ENCODE measurements at regions not wholly inside any gene's neighbourhood (a gene's known extent, or its start where the extent isn't known, plus 50 kb on each side); places are given as distances from the start of the nearest gene placed in this dataset.

DNA sequence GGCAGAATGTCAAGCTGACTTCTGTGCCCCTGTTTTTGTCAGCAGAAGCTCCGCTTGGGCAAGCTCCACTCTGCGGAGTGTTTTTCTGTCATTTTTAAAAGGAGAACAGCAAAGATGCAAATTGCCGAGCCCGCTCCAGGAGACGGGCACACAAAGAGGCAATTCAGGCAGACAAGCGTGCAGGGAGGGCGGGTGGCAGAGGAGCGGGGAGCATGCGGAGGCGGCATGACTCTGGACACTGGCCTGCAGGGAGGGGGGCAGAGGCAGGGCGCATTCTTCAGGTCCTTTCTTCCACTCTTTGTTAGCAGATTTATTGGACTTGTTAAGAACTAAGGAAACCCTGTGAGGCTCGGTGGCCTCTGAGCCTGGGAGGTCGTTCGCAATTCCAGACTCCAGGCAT lies 187.3 kb upstream of the RMST start:
- WGBS (ENCODE audit: low lambda C conversion rate), result 63% methylated on average over 14 of the region's 14 CpGs
- Histone ChIP-seq H3K9me2 (no peaks in the 10 kb centered on the region), H3K27ac (ENCODE audit: low read depth in 2 of 2, low read length in 1 of 2) (no peak overlapping the region), H3K9ac (no peak overlapping the region), H3K9me3 (no peaks in the 10 kb centered on the region), H3K27me3 (ENCODE audit: insufficient read depth) (no peaks in the 10 kb centered on the region), H3K36me3 (replicated peaks in 1 of 2; ENCODE audit: control insufficient read depth in 1 of 2, insufficient read depth in 2 of 2, low read length in 1 of 2) (no peaks in the 10 kb centered on the region), H3K79me2 (ENCODE audit: insufficient read depth) (no peaks in the 10 kb centered on the region), H3F3A (replicated peaks; ENCODE audit: insufficient read depth) (no peaks in the 10 kb centered on the region), H3K4me2 (no peak overlapping the region), H2AFZ (ENCODE audit: low read depth) (no peak overlapping the region), H4K20me1 (ENCODE audit: insufficient read depth) (no peaks in the 10 kb centered on the region), H3K4me1 (ENCODE audit: control insufficient read depth in 1 of 2, insufficient read depth in 2 of 2, low read depth in 1 of 2, low read length in 1 of 2) (no peaks in the 10 kb centered on the region; a peak in 1 of 4 replicates), H3K4me3 (ENCODE audit: low read depth in 2 of 2, low read length in 1 of 2) (no peak overlapping the region)
- CTCF ChIA-PET, result no interaction called here
- no peak for TF ChIP-seq RAD21 (IDR thresholded peaks at IDR 0.05; ENCODE audit: low read length)
- TF ChIP-seq RCOR1 (IDR thresholded peaks at IDR 0.05; ENCODE audit: low read length), result no peak
- no peak for TF ChIP-seq MXI1 (IDR thresholded peaks at IDR 0.05; ENCODE audit: low read depth, low read length)
- TF ChIP-seq NFIC (IDR thresholded peaks at IDR 0.05; ENCODE audit: borderline replicate concordance), result no peak
- TF ChIP-seq, protein P1, sequence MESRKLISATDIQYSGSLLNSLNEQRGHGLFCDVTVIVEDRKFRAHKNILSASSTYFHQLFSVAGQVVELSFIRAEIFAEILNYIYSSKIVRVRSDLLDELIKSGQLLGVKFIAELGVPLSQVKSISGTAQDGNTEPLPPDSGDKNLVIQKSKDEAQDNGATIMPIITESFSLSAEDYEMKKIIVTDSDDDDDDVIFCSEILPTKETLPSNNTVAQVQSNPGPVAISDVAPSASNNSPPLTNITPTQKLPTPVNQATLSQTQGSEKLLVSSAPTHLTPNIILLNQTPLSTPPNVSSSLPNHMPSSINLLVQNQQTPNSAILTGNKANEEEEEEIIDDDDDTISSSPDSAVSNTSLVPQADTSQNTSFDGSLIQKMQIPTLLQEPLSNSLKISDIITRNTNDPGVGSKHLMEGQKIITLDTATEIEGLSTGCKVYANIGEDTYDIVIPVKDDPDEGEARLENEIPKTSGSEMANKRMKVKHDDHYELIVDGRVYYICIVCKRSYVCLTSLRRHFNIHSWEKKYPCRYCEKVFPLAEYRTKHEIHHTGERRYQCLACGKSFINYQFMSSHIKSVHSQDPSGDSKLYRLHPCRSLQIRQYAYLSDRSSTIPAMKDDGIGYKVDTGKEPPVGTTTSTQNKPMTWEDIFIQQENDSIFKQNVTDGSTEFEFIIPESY (IDR thresholded peaks at IDR 0.05; ENCODE audit: borderline replicate concordance, low read depth), result no peak
- TF ChIP-seq, protein P2, sequence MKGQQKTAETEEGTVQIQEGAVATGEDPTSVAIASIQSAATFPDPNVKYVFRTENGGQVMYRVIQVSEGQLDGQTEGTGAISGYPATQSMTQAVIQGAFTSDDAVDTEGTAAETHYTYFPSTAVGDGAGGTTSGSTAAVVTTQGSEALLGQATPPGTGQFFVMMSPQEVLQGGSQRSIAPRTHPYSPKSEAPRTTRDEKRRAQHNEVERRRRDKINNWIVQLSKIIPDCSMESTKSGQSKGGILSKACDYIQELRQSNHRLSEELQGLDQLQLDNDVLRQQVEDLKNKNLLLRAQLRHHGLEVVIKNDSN (IDR thresholded peaks at IDR 0.05; ENCODE audit: borderline replicate concordance, low read depth), result no peak
- TF ChIP-seq RFX5 (IDR thresholded peaks at IDR 0.05; ENCODE audit: low read length), result no peak
- TF ChIP-seq CHD2 (IDR thresholded peaks at IDR 0.05; ENCODE audit: low read length, partially characterized antibody), result no peak
- no peak for TF ChIP-seq EZH2phosphoT487 (IDR thresholded peaks at IDR 0.05; ENCODE audit: borderline replicate concordance, low read depth)
- TF ChIP-seq FOXJ3 (CRISPR knock-in tag; IDR thresholded peaks at IDR 0.05), result no peak
- no peak for TF ChIP-seq ELF1 (IDR thresholded peaks at IDR 0.05)
- POLR2A ChIA-PET, result no interaction called here
- DNase-seq, result no peak

DNA sequence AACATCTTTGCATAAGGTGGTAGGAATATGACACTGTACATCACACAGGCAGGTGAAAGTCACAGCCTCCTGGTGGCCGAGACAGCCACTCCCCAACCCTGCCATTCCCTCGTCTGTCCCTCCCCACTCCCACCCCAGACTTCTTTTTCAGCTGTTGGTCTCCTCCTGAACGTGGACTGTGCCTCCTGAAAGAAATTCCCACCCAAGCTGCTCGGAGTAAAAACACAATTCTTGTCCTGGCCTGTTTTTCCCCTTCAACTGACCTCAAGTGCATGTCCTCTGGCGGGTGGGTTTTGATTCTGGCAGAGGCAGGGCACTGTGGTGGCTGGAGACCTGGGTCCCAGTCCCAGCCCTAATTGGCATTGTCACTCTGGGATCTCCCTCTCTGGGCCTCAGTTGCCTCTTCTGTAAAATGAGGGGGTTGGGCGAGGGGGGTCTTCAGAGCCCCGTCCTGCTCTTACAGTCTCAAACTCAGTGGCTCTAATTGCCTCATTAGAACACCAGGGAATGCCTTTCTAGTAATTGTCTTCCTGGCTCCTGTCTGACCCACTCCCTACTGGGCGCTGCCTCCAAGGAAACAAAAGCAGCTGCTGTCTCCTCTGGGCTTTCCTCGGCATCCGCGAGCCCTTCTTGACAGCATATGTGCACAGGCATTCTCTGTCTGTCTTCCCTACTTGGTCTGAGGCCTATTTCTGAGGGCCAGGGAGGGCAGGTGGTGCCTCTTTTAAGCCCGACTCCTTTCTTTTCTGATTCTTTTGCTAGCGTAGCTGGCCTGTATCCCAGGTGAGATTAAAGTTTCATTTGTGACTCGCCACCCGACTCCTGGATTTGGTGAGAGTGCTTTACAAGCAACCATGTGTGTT lies 186.6 kb upstream of the RMST start:
- Histone ChIP-seq H4K20me1 (ENCODE audit: insufficient read depth) (no peaks in the 10 kb centered on the region), H3K79me2 (ENCODE audit: insufficient read depth) (no peaks in the 10 kb centered on the region), H3K36me3 (replicated peaks in 1 of 2; ENCODE audit: control insufficient read depth in 1 of 2, insufficient read depth in 2 of 2, low read length in 1 of 2) (no peaks in the 10 kb centered on the region), H2AFZ (ENCODE audit: low read depth) (no peak overlapping the region), H3F3A (replicated peaks; ENCODE audit: insufficient read depth) (no peaks in the 10 kb centered on the region), H3K4me1 (ENCODE audit: control insufficient read depth in 1 of 2, insufficient read depth in 2 of 2, low read depth in 1 of 2, low read length in 1 of 2) (no peaks in the 10 kb centered on the region; a peak in 1 of 4 replicates), H3K9ac (no peak overlapping the region), H3K27ac (ENCODE audit: low read depth in 2 of 2, low read length in 1 of 2) (no peak overlapping the region), H3K27me3 (ENCODE audit: insufficient read depth) (no peaks in the 10 kb centered on the region), H3K9me2 (no peaks in the 10 kb centered on the region), H3K4me2 (no peak overlapping the region), H3K4me3 (ENCODE audit: low read depth in 2 of 2, low read length in 1 of 2) (no peak overlapping the region), H3K9me3 (no peaks in the 10 kb centered on the region)
- TF ChIP-seq, protein P2 (IDR thresholded peaks at IDR 0.05; ENCODE audit: borderline replicate concordance, low read depth), result no peak
- CTCF ChIA-PET, result interaction anchor here (1.2 kb wide), 1 partner anchor 10 kb away, joined by 3 read pairs; no protein-coding TSS in a partner anchor
- POLR2A ChIA-PET, result no interaction called here
- no peak for DNase-seq
- WGBS (ENCODE audit: low lambda C conversion rate), result 29% methylated on average over 15 of the region's 15 CpGs
